Chondrocyte (in vitro differentiated cells): ENCODE measurements at regions not wholly inside any gene's neighbourhood (a gene's known extent, or its start where the extent isn't known, plus 50 kb on each side); places are given as distances from the start of the nearest gene placed in this dataset.

ENCODE experiments used
- DNase-seq: peaks from one replicate; pipeline ENCODE4 v3.0.0; 2021; ENCODE audit warnings: mixed read lengths, low spot score
- H3K27ac Mint-ChIP-seq: one replicate; pipeline ENCODE4 v1.8.0; 2021; ENCODE audit warnings: mild to moderate bottlenecking, moderate library complexity, mixed read lengths; ENCODE audit not compliant: unreplicated experiment
- H3K27me3 Mint-ChIP-seq: 2 replicates; pipeline ENCODE4 v1.8.0; 2021; ENCODE audit warnings: low read depth, mixed read lengths
- H3K36me3 Mint-ChIP-seq: 2 replicates; pipeline ENCODE4 v1.8.0; 2021; ENCODE audit warnings: low read depth, mixed read lengths
- H3K4me1 Mint-ChIP-seq: 2 replicates; pipeline ENCODE4 v1.8.0; 2021; ENCODE audit warnings: low read depth, mild to moderate bottlenecking, mixed read lengths
- H3K4me3 Mint-ChIP-seq: one replicate; pipeline ENCODE4 v1.8.0; 2021; ENCODE audit warnings: mild to moderate bottlenecking, moderate library complexity, mixed read lengths; ENCODE audit not compliant: unreplicated experiment
- H3K9me3 Mint-ChIP-seq: 2 replicates; pipeline ENCODE4 v1.8.0; 2021; ENCODE audit warnings: low read depth, mixed read lengths
- TF ChIP-seq, protein P1 (sequence below): fragments of 200-600 bp; sonication (generic); IDR thresholded peaks from 2 replicates; pipeline ENCODE4 v1.5.0; 2021; ENCODE audit warnings: antibody characterized with exemption, mild to moderate bottlenecking, moderate library complexity

DNA sequence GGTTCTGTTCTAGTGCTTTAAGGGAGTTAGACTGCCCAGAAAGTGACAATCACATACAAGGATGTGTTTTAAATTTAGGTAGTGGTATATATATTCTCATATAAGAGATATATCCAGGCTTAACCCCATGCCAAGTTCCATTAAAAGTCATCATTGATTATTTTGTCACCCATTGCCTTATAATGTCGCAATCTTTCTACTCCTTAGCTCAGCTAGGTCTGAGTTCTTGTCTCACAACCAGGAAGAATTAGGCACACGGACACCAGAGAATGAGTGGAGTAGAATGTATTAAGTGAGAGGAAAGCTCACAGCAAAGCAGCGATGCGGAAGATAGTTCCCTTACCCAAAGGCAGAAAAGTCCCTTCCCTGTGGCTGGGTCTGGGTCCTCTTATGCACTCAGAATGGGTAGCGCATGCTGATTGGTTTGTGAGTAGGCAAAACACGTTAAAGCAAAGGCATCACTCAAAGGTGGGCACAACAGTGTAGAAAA lies 197.2 kb upstream of the AHR start:
- Mint-ChIP-seq H3K27ac (no peak overlapping the region), H3K9me3 (no peaks in the 10 kb centered on the region), H3K4me3 (no peak overlapping the region), H3K4me1 (no peaks in the 10 kb centered on the region), H3K36me3 (no peaks in the 10 kb centered on the region), H3K27me3 (no peaks in the 10 kb centered on the region)
- TF ChIP-seq, protein P1, sequence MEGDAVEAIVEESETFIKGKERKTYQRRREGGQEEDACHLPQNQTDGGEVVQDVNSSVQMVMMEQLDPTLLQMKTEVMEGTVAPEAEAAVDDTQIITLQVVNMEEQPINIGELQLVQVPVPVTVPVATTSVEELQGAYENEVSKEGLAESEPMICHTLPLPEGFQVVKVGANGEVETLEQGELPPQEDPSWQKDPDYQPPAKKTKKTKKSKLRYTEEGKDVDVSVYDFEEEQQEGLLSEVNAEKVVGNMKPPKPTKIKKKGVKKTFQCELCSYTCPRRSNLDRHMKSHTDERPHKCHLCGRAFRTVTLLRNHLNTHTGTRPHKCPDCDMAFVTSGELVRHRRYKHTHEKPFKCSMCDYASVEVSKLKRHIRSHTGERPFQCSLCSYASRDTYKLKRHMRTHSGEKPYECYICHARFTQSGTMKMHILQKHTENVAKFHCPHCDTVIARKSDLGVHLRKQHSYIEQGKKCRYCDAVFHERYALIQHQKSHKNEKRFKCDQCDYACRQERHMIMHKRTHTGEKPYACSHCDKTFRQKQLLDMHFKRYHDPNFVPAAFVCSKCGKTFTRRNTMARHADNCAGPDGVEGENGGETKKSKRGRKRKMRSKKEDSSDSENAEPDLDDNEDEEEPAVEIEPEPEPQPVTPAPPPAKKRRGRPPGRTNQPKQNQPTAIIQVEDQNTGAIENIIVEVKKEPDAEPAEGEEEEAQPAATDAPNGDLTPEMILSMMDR = no peak
- no peak for DNase-seq

DNA sequence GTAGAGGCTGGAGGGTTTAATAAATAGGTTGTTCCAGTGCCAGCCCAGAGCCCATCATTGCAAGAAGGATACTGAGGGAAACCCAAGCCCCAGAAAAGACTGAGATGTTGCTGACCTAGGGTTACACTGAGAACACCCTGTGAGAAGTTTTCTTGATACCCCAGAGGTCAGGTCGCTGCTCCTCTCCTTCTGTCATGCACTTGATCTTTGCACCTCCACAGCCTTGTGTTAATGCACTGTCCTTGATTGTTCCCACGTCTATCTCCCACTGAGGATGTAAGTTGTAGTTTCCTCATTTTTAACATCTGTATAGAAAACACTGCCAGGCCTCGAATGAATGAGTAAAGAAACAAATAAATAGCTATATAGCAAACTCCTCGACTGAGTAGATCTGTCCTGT lies 195.3 kb upstream of the AHR start:
- Mint-ChIP-seq H3K36me3 (peaks cover 2% of the 10 kb centered on the region), H3K27ac (no peak overlapping the region), H3K27me3 (no peaks in the 10 kb centered on the region), H3K4me1 (no peaks in the 10 kb centered on the region), H3K4me3 (no peak overlapping the region), H3K9me3 (no peaks in the 10 kb centered on the region)
- TF ChIP-seq, protein P1 = no peak
- DNase-seq = no peak

DNA sequence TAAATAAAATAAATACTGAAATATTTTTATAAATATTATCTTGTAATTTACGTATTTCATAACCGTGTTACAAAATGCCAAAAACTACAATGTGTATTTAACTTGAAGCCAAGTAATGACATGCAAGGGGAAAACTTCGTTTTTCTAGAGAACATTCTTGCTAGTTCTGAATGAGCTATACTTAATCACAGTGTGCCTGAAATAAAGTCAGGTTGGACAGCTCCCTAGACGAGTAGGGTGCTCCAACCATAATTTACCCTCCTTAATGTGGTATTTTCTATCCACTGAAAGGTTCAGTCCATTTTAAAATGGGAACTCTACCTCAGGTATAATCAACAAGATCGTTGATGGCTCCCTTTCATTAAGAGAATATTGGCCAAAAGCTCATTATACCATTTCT lies 194.5 kb upstream of the AHR start:
- Mint-ChIP-seq H3K27ac (no peak overlapping the region), H3K27me3 (no peaks in the 10 kb centered on the region), H3K4me1 (peaks cover 2% of the 10 kb centered on the region), H3K36me3 (peaks cover 2% of the 10 kb centered on the region), H3K9me3 (no peaks in the 10 kb centered on the region), H3K4me3 (no peak overlapping the region)
- DNase-seq = no peak
- TF ChIP-seq, protein P1 = no peak

DNA sequence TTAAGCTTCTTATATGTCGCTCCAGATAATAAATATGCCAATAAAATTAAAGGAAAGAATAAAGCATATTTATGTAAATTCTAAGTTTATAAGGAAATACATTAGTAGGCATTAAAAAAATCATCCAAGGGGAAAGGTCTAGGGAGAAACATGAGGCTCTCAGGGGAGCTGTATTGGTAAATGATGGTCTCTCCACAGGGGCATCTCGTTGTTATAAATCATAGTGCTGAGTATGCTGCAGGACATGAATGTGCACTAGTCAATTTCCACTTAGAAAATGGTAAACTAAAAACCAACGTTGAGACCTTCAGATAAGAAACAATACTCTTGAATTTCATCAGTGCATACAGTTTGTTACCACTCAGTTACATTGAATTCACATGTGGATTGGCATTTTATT lies 194.0 kb upstream of the AHR start:
- no peaks in the 10 kb centered on the region for H3K9me3 Mint-ChIP-seq
- no peaks in the 10 kb centered on the region for H3K27me3 Mint-ChIP-seq
- peaks cover 5% of the 10 kb centered on the region for H3K4me1 Mint-ChIP-seq
- no peak overlapping the region for H3K4me3 Mint-ChIP-seq
- no peak for DNase-seq
- H3K36me3 Mint-ChIP-seq = peaks cover 2% of the 10 kb centered on the region
- TF ChIP-seq, protein P1 = no peak
- H3K27ac Mint-ChIP-seq = no peak overlapping the region

DNA sequence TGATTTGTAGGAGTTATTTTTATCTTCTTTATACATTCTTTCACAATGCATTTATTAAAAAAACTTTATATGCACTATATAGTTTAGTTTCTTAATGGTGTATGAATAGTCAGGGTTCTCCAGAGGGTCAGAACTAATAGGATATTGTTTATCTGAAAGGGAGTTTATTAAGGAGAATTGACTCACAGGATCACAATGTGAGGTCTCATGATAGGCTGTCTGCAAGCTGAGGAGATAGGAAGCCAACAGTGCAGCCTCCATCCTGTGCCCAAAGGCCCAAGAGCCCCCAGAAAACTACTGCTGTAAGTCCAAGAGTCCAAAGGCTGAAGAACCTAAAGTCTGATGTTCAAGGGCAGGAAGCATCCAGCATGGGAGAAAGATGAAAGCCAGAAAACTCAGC lies 192.8 kb upstream of the AHR start:
- TF ChIP-seq, protein P1 = no peak
- no peak overlapping the region for H3K4me3 Mint-ChIP-seq
- DNase-seq = no peak
- no peaks in the 10 kb centered on the region for H3K27me3 Mint-ChIP-seq
- peaks cover 5% of the 10 kb centered on the region for H3K4me1 Mint-ChIP-seq
- no peak overlapping the region for H3K27ac Mint-ChIP-seq
- H3K36me3 Mint-ChIP-seq = peaks cover 2% of the 10 kb centered on the region
- no peaks in the 10 kb centered on the region for H3K9me3 Mint-ChIP-seq
